GM18499 (cell line): ENCODE measurements at regions not wholly inside any gene's neighbourhood (a gene's known extent, or its start where the extent isn't known, plus 50 kb on each side); places are given as distances from the start of the nearest gene placed in this dataset.
"Not testable (repeated sequence)": the region's sequence is repeated elsewhere in the genome, so short reads cannot be mapped to it uniquely, and the experiment has no call there.

ENCODE experiments used
- ATAC-seq: cut with Tn5 transposase; IDR thresholded peaks from one replicate; pipeline ENCODE4 v1.9.1; 2021; ENCODE audit warnings: moderate number of reproducible peaks; ENCODE audit not compliant: insufficient read depth, unreplicated experiment

GRCh38 chr21:29396951-29397455, 98.3 kb downstream of the BACH1 start:
- ATAC-seq, result no peak

- no peak for ATAC-seq
Measured at GRCh38 chr21:29403301-29403700, 104.6 kb downstream of the BACH1 start.

GRCh38 chr21:29403922-29404538, 105.3 kb downstream of the BACH1 start:
- ATAC-seq, result no peak

- ATAC-seq, result no peak
Measured at GRCh38 chr21:29405503-29406122, 106.9 kb downstream of the BACH1 start.

- no peak for ATAC-seq
Measured at GRCh38 chr21:29406385-29406784, 107.7 kb downstream of the BACH1 start.

GRCh38 chr21:29407571-29407970, 108.8 kb downstream of the BACH1 start:
- no peak for ATAC-seq

GRCh38 chr21:29413683-29414082, 115.0 kb downstream of the BACH1 start:
- no peak for ATAC-seq

- ATAC-seq, result no peak
Measured at GRCh38 chr21:29416268-29416667, 117.5 kb downstream of the BACH1 start.

- peak; percentile 68 for ATAC-seq
Measured at GRCh38 chr21:29418813-29419212, 120.1 kb downstream of the BACH1 start.

- no peak for ATAC-seq
Measured at GRCh38 chr21:29419422-29419821, 120.7 kb downstream of the BACH1 start.

- no peak for ATAC-seq
Measured at GRCh38 chr21:29423099-29423870, 124.6 kb downstream of the BACH1 start.

GRCh38 chr21:29424728-29425127, 126.0 kb downstream of the BACH1 start:
- no peak for ATAC-seq

GRCh38 chr21:29429218-29429617, 130.5 kb downstream of the BACH1 start:
- no peak for ATAC-seq

- no peak for ATAC-seq
Measured at GRCh38 chr21:29430030-29430429, 131.3 kb downstream of the BACH1 start.

- ATAC-seq, result no peak
Measured at GRCh38 chr21:29430576-29430975, 131.9 kb downstream of the BACH1 start.

GRCh38 chr21:29431178-29431577, 132.5 kb downstream of the BACH1 start:
- ATAC-seq, result no peak

GRCh38 chr21:29431680-29432079, 133.0 kb downstream of the BACH1 start:
- no peak for ATAC-seq

- ATAC-seq, result no peak
Measured at GRCh38 chr21:29433366-29434059, 134.8 kb downstream of the BACH1 start.

- ATAC-seq, result no peak
Measured at GRCh38 chr21:29434081-29434480, 135.4 kb downstream of the BACH1 start.

- ATAC-seq, result not testable (repeated sequence)
Measured at GRCh38 chr21:29434982-29435381, 136.3 kb downstream of the BACH1 start.

GRCh38 chr21:29436143-29436542, 137.4 kb downstream of the BACH1 start:
- ATAC-seq, result no peak
